ENCODE measurements at regions not wholly inside any gene's neighbourhood (a gene's known extent, or its start where the extent isn't known, plus 50 kb on each side); places are given as distances from the start of the nearest gene placed in this dataset.
A peak's percentile ranks its signal among the peaks of the same experiment; 100 is the strongest.

DNA sequence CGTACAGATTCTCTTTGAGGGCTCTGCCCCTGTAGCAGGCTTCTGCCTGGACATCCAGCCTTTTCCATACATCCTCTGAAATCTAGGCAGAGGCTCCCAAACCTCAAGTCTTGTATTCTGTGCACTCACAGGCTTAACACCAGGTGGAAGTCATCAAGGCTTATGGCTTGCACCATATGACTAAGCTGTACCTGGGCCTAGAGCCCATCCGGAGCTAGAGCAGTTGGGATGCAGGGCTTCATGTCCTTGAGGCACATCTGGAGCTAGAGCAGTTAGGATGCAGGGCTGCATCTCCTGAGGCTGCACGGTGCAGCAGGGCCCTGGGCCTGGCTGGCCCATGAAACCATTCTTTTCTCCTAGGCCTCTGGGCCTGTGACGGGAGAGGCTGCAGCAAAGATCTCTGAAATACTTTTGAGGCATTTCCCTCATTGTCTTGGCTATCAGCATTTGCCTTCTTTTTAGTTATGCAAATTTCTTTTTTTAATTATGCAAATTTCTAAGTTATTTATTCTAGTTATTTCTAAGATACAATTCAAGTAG lies 98.7 kb downstream of the CD24 start:
- ATAC-seq: no peak
- TF ChIP-seq ELF1 (tag; IDR thresholded peaks at IDR 0.05) (no peak), CBX3 (IDR thresholded peaks at IDR 0.05; ENCODE audit: borderline replicate concordance in 1 of 2, low read length in 2 of 2) (peak in 1 of 2 experiments; percentile 60; a peak in 1 of 3 replicates), ZFP36 (IDR thresholded peaks at IDR 0.05; ENCODE audit: low read depth, low read length, partially characterized antibody) (peak; percentile 47), CBX5 (IDR thresholded peaks at IDR 0.05; ENCODE audit: borderline replicate concordance, low read depth) (peak; percentile 28; the same call in 1 of the 2 replicates)
- Histone ChIP-seq H3K79me2 (ENCODE audit: control insufficient read depth, insufficient read depth, low read length) (no peaks in the 10 kb centered on the region), H3K4me1 (replicated peaks in 1 of 2; ENCODE audit: control insufficient read depth in 2 of 2, insufficient read depth in 2 of 2, low read length in 2 of 2) (no peaks in the 10 kb centered on the region), H2AFZ (ENCODE audit: low read depth, low read length) (no peak overlapping the region), H3K36me3 (ENCODE audit: control insufficient read depth, insufficient read depth, low read length) (no peaks in the 10 kb centered on the region), H3K4me3 (no peak overlapping the region), H3K4me2 (ENCODE audit: insufficient read depth, low read length) (no peak overlapping the region), H4K20me1 (replicated peaks; ENCODE audit: control insufficient read depth, insufficient read depth, low read length) (no peaks in the 10 kb centered on the region), H3K9ac (ENCODE audit: insufficient read depth in 1 of 2, low read depth in 2 of 2, low read length in 2 of 2) (no peak overlapping the region), H3K27me3 (ENCODE audit: control insufficient read depth in 2 of 2, insufficient read depth in 2 of 2, low read length in 2 of 2) (no peaks in the 10 kb centered on the region), H3K9me3 (replicated peaks; ENCODE audit: control insufficient read depth, insufficient read depth, low read depth, low read length) (no peaks in the 10 kb centered on the region), H3K9me1 (ENCODE audit: control insufficient read depth, insufficient read depth, low read length) (no peaks in the 10 kb centered on the region), H3K27ac (ENCODE audit: extremely low read depth, low read depth, low read length) (no peak overlapping the region)
- intact Hi-C loops (cut with micrococcal nuclease): no loop called here
- FAIRE-seq: no peak
- DNase-seq (ENCODE audit: extremely low read depth in 1 of 4, low spot score in 3 of 4): no peak
- in situ Hi-C loops (cut with MboI): no loop called here
- ChIA-PET CTCF (ENCODE audit: low intra/inter-chr PET ratio) (no interaction called here), POLR2A (interaction anchor here (0.5 to 0.6 kb wide), 2 partner anchors 26 to 403 kb away, joined by 3 read pairs; no protein-coding TSS in a partner anchor)
- 59% methylated on average over 4 of the region's 4 CpGs for WGBS (ENCODE audit: insufficient coverage, low coverage, missing lambda C conversion rate)
- BruUV-seq (replicated peaks): no TSS peak

GRCh38 chr6:106874481-106874880 lies 100.0 kb downstream of the CD24 start:
- CTCF ChIA-PET (ENCODE audit: low intra/inter-chr PET ratio): no interaction called here
- H4K20me1 ChIP-seq (replicated peaks; ENCODE audit: control insufficient read depth, insufficient read depth, low read length): no peaks in the 10 kb centered on the region
- H3K27me3 ChIP-seq (ENCODE audit: control insufficient read depth in 2 of 2, insufficient read depth in 2 of 2, low read length in 2 of 2): no peaks in the 10 kb centered on the region
- H3K4me3 ChIP-seq: no peak overlapping the region
- no peaks in the 10 kb centered on the region for H3K79me2 ChIP-seq (ENCODE audit: control insufficient read depth, insufficient read depth, low read length)
- H3K4me2 ChIP-seq (ENCODE audit: insufficient read depth, low read length): no peak overlapping the region
- intact Hi-C loops (cut with micrococcal nuclease): no loop called here
- ATAC-seq (no peak), FAIRE-seq (no peak), DNase-seq (ENCODE audit: extremely low read depth in 1 of 4, low spot score in 3 of 4) (no peak)
- POLR2A ChIA-PET: no interaction called here
- no TSS peak for BruUV-seq (replicated peaks)
- H3K4me1 ChIP-seq (replicated peaks in 1 of 2; ENCODE audit: control insufficient read depth in 2 of 2, insufficient read depth in 2 of 2, low read length in 2 of 2): no peaks in the 10 kb centered on the region
- no peaks in the 10 kb centered on the region for H3K36me3 ChIP-seq (ENCODE audit: control insufficient read depth, insufficient read depth, low read length)
- in situ Hi-C loops (cut with MboI): no loop called here
- H3K9me1 ChIP-seq (ENCODE audit: control insufficient read depth, insufficient read depth, low read length): no peaks in the 10 kb centered on the region
- no peak overlapping the region for H3K27ac ChIP-seq (ENCODE audit: extremely low read depth, low read depth, low read length)
- H3K9ac ChIP-seq (ENCODE audit: insufficient read depth in 1 of 2, low read depth in 2 of 2, low read length in 2 of 2): no peak overlapping the region
- no peak for TF ChIP-seq ETV6 (IDR thresholded peaks at IDR 0.05; ENCODE audit: borderline replicate concordance in 1 of 2, low read depth in 2 of 2, low read length in 1 of 2)
- TF ChIP-seq ETV6 (CRISPR knock-in tag; IDR thresholded peaks at IDR 0.05; ENCODE audit: borderline replicate concordance): no peak
- no peak for TF ChIP-seq CREB5 (CRISPR knock-in tag; IDR thresholded peaks at IDR 0.05)
- TF ChIP-seq, protein P1, sequence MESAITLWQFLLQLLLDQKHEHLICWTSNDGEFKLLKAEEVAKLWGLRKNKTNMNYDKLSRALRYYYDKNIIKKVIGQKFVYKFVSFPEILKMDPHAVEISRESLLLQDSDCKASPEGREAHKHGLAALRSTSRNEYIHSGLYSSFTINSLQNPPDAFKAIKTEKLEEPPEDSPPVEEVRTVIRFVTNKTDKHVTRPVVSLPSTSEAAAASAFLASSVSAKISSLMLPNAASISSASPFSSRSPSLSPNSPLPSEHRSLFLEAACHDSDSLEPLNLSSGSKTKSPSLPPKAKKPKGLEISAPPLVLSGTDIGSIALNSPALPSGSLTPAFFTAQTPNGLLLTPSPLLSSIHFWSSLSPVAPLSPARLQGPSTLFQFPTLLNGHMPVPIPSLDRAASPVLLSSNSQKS (CRISPR knock-in tag; IDR thresholded peaks at IDR 0.05): no peak
- no peak overlapping the region for H2AFZ ChIP-seq (ENCODE audit: low read depth, low read length)
- H3K9me3 ChIP-seq (replicated peaks; ENCODE audit: control insufficient read depth, insufficient read depth, low read depth, low read length): no peaks in the 10 kb centered on the region

Measured in K562 (cell line).